Kasumi-1 (cell line): ENCODE measurements at regions not wholly inside any gene's neighbourhood (a gene's known extent, or its start where the extent isn't known, plus 50 kb on each side); places are given as distances from the start of the nearest gene placed in this dataset.

Experiments
- DNase-seq, 2 experiments: peaks; one replicate each; lab custom pipeline; 2025; lab: John Stamatoyannopoulos, UW

- no peak for DNase-seq
Observed at GRCh38 chr2:128750328-128751165, 431.9 kb upstream of the HS6ST1 start.

GRCh38 chr2:128751746-128752145, 433.1 kb upstream of the HS6ST1 start:
- no peak for DNase-seq

GRCh38 chr2:128752691-128753263, 434.1 kb upstream of the HS6ST1 start:
- DNase-seq: no peak

GRCh38 chr2:128753321-128753720, 434.7 kb upstream of the HS6ST1 start:
- DNase-seq: no peak

- no peak for DNase-seq
Observed at GRCh38 chr2:128753800-128754199, 435.1 kb upstream of the HS6ST1 start.

- peak; percentile 94 to 97 for DNase-seq
Observed at GRCh38 chr2:128754246-128754724, 435.6 kb upstream of the HS6ST1 start.

GRCh38 chr2:128755695-128756364, 437.2 kb upstream of the HS6ST1 start:
- DNase-seq: no peak

- no peak for DNase-seq
Observed at GRCh38 chr2:128756365-128756717, 437.7 kb upstream of the HS6ST1 start.

GRCh38 chr2:128765811-128766210, 447.1 kb upstream of the HS6ST1 start:
- DNase-seq: no peak

GRCh38 chr2:128768041-128768440, 449.4 kb upstream of the HS6ST1 start:
- DNase-seq: no peak

GRCh38 chr2:128769457-128770142, 450.9 kb upstream of the HS6ST1 start:
- no peak for DNase-seq

GRCh38 chr2:128770143-128771085, 451.7 kb upstream of the HS6ST1 start:
- DNase-seq: no peak

- no peak for DNase-seq
Observed at GRCh38 chr2:128771401-128771800, 452.7 kb upstream of the HS6ST1 start.

- no peak for DNase-seq
Observed at GRCh38 chr2:128772671-128773070, 454.0 kb upstream of the HS6ST1 start.

GRCh38 chr2:128773641-128774319, 455.1 kb upstream of the HS6ST1 start:
- no peak for DNase-seq

GRCh38 chr2:128774320-128775216, 455.9 kb upstream of the HS6ST1 start:
- no peak for DNase-seq

GRCh38 chr2:128775217-128775913, 456.7 kb upstream of the HS6ST1 start:
- DNase-seq: no peak

GRCh38 chr2:128775914-128776285, 457.2 kb upstream of the HS6ST1 start:
- DNase-seq: no peak
